HG02763 (cell line): ENCODE measurements at regions not wholly inside any gene's neighbourhood (a gene's known extent, or its start where the extent isn't known, plus 50 kb on each side); places are given as distances from the start of the nearest gene placed in this dataset.

Source experiments
- ATAC-seq: cut with Tn5 transposase; IDR thresholded peaks from one replicate; pipeline ENCODE4 v1.9.1; 2021; ENCODE audit warnings: mild to moderate bottlenecking, moderate library complexity; ENCODE audit not compliant: unreplicated experiment

GRCh38 chr6:142558786-142559185 lies 257.0 kb downstream of the ADGRG6 start:
- ATAC-seq, result no peak

- ATAC-seq, result no peak
These were observed 259.9 kb downstream of the ADGRG6 start for GRCh38 chr6:142561511-142562265.

GRCh38 chr6:142562865-142563264 lies 261.1 kb downstream of the ADGRG6 start:
- no peak for ATAC-seq

- ATAC-seq, result peak; percentile 73
These were observed 265.0 kb downstream of the ADGRG6 start for GRCh38 chr6:142566628-142567396.

GRCh38 chr6:142567461-142567860 lies 265.7 kb downstream of the ADGRG6 start:
- no peak for ATAC-seq

GRCh38 chr6:142568857-142569597 lies 267.2 kb downstream of the ADGRG6 start:
- no peak for ATAC-seq

GRCh38 chr6:142569676-142570075 lies 267.9 kb downstream of the ADGRG6 start:
- no peak for ATAC-seq

- no peak for ATAC-seq
These were observed 268.4 kb downstream of the ADGRG6 start for GRCh38 chr6:142570221-142570671.

- ATAC-seq, result no peak
These were observed 291.1 kb downstream of the ADGRG6 start for GRCh38 chr6:142592876-142593275.

- no peak for ATAC-seq
These were observed 296.0 kb downstream of the ADGRG6 start for GRCh38 chr6:142597836-142598235.

- ATAC-seq, result no peak
These were observed 299.6 kb downstream of the ADGRG6 start for GRCh38 chr6:142601427-142601826.

- no peak for ATAC-seq
These were observed 301.2 kb downstream of the ADGRG6 start for GRCh38 chr6:142602972-142603371.

- no peak for ATAC-seq
These were observed 304.2 kb downstream of the ADGRG6 start for GRCh38 chr6:142605922-142606485.

- ATAC-seq, result no peak
These were observed 311.1 kb downstream of the ADGRG6 start for GRCh38 chr6:142612956-142613355.

- ATAC-seq, result no peak
These were observed 312.2 kb downstream of the ADGRG6 start for GRCh38 chr6:142613981-142614380.

- ATAC-seq, result no peak
These were observed 315.4 kb downstream of the ADGRG6 start for GRCh38 chr6:142617158-142617557.

- no peak for ATAC-seq
These were observed 320.0 kb downstream of the ADGRG6 start for GRCh38 chr6:142621822-142622221.

- ATAC-seq, result no peak
These were observed 319.8 kb downstream of the HIVEP2 start for GRCh38 chr6:142624978-142625715.

- ATAC-seq, result no peak
These were observed 317.5 kb downstream of the HIVEP2 start for GRCh38 chr6:142627474-142627873.
